SK-N-SH (cell line): ENCODE measurements at regions not wholly inside any gene's neighbourhood (a gene's known extent, or its start where the extent isn't known, plus 50 kb on each side); places are given as distances from the start of the nearest gene placed in this dataset.

Experiments
- CTCF ChIP-seq: fragments of 200-600 bp; sonication (generic); IDR thresholded peaks from 2 replicates; pipeline ENCODE4 v1.6.1; 2017; ENCODE audit warnings: antibody characterized with exemption, mild to moderate bottlenecking, moderate library complexity
- FOSL2 ChIP-seq: IDR thresholded peaks from 2 replicates; pipeline ENCODE4 v1.4.0; 2012; ENCODE audit warnings: low read depth, mild to moderate bottlenecking, moderate library complexity, borderline replicate concordance
- GABPA ChIP-seq: IDR thresholded peaks from 2 replicates; pipeline ENCODE4 v1.4.0; 2012; ENCODE audit warnings: low read depth, mild to moderate bottlenecking
- GATA2 ChIP-seq: sonication (generic); formaldehyde crosslinking; IDR thresholded peaks from 2 replicates; pipeline ENCODE4 v1.5.0; 2020; ENCODE audit warnings: mild to moderate bottlenecking, missing genetic modification reagents
- JUND ChIP-seq: IDR thresholded peaks from 2 replicates; pipeline ENCODE4 v1.4.0; 2012
- RAD21 ChIP-seq: IDR thresholded peaks from 2 replicates; pipeline ENCODE4 v1.6.1; 2012; ENCODE audit warnings: mild to moderate bottlenecking, low read length
- RFX5 ChIP-seq: IDR thresholded peaks from 2 replicates; pipeline ENCODE4 v1.6.1; 2012; ENCODE audit warnings: mild to moderate bottlenecking, improper control_type of control experiment, low read length
- TCF12 ChIP-seq: IDR thresholded peaks from 2 replicates; pipeline ENCODE4 v1.4.0; 2012

- no peak for TF ChIP-seq FOSL2
- no peak for TF ChIP-seq JUND
- no peak for TF ChIP-seq RAD21
- TF ChIP-seq GATA2 (CRISPR knock-in tag), result no peak
- no peak for TF ChIP-seq RFX5
- no peak for TF ChIP-seq GABPA
- no peak for TF ChIP-seq TCF12
- no peak for TF ChIP-seq CTCF
These were observed 149.9 kb upstream of the RGS18 start for GRCh38 chr1:192008281-192008825.
